ENCODE measurements at regions not wholly inside any gene's neighbourhood (a gene's known extent, or its start where the extent isn't known, plus 50 kb on each side); places are given as distances from the start of the nearest gene placed in this dataset.

DNA sequence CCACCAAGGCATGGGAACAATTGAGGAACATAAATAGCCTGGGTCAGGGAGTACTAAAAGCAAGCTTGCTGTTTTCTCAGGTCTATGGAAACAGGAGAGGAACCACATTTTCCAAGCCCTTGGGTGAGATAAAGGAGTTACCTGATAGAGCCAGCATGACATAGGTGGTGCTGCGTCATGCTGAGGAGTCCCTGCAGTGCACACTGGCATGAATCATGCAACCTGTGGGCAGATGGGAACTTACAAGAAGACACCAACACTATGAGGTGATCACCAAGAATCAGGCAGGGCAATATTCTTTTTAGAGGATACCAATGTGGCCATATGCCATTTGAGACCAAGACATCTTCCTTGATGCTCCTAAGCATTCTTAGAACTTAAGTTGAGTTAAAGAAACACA, 531.8 kb downstream of the ZEB2 start:
- no peak overlapping the region for H3K27ac Mint-ChIP-seq
- no peaks in the 10 kb centered on the region for H3K4me1 Mint-ChIP-seq
- H3K4me3 Mint-ChIP-seq: no peak overlapping the region
- peaks cover 21% of the 10 kb centered on the region for H3K36me3 Mint-ChIP-seq
- H3K27me3 Mint-ChIP-seq (ENCODE audit: low read depth): no peaks in the 10 kb centered on the region
- no peak for DNase-seq (ENCODE audit: low spot score in 2 of 2, unreplicated experiment in 2 of 2)
- peaks cover 35% of the 10 kb centered on the region for H3K9me3 Mint-ChIP-seq
- no peak for TF ChIP-seq CTCF (IDR thresholded peaks at IDR 0.05; ENCODE audit: unreplicated experiment)

DNA sequence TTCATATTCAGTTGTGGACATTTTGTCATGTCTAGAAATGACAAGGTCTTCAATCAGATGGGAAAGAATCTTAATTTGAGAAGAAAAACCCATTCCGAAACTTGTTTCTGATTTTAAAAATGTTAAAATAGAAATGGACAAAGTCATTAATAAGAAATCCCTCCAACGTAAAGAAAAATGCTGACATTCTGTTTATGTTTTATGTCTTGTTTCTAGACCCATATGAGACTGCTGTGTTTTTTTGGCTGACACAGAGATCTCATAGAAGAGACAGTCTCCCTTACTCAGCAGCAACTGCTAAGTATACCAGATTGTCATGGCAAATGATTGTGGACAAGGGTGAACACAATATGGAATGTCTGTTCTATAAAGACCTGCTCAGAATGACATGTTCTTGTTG, 538.5 kb downstream of the ZEB2 start:
- Mint-ChIP-seq H3K27me3 (ENCODE audit: low read depth) (no peaks in the 10 kb centered on the region), H3K4me3 (no peak overlapping the region), H3K27ac (no peak overlapping the region), H3K36me3 (peaks cover 3% of the 10 kb centered on the region), H3K4me1 (no peaks in the 10 kb centered on the region), H3K9me3 (peaks cover 11% of the 10 kb centered on the region)
- no peak for TF ChIP-seq CTCF (IDR thresholded peaks at IDR 0.05; ENCODE audit: unreplicated experiment)
- DNase-seq (ENCODE audit: low spot score in 2 of 2, unreplicated experiment in 2 of 2): no peak

DNA sequence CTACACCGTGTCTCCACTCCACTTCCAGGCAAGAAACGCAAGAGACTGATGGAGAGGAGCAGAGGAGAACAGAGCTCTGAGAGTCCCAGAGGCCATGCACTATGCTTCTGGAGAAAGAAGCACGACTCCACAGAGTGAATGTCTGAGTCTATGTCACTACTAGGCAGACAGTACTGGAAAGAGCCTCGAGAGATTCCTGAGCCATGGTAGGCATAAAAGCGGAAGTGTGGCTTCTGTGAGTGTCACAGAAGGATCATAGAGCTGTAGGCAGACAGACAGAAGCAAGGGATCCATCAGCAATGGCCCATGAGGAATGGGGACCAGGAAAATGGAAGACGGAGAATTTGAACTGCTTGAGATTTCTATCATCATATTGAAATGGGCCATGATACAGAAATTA, 542.6 kb downstream of the ZEB2 start:
- Mint-ChIP-seq H3K27ac (no peak overlapping the region), H3K27me3 (ENCODE audit: low read depth) (no peaks in the 10 kb centered on the region), H3K9me3 (no peaks in the 10 kb centered on the region), H3K36me3 (peaks cover 2% of the 10 kb centered on the region), H3K4me3 (no peak overlapping the region), H3K4me1 (no peaks in the 10 kb centered on the region)
- DNase-seq (ENCODE audit: low spot score in 2 of 2, unreplicated experiment in 2 of 2): no peak
- TF ChIP-seq CTCF (IDR thresholded peaks at IDR 0.05; ENCODE audit: unreplicated experiment): no peak

GRCh38 chr2:143975216-143975615, 544.7 kb downstream of the ZEB2 start:
- Mint-ChIP-seq H3K27ac (no peak overlapping the region), H3K4me1 (no peaks in the 10 kb centered on the region), H3K36me3 (peaks cover 2% of the 10 kb centered on the region), H3K9me3 (no peaks in the 10 kb centered on the region), H3K4me3 (no peak overlapping the region), H3K27me3 (ENCODE audit: low read depth) (no peaks in the 10 kb centered on the region)
- DNase-seq (ENCODE audit: low spot score in 2 of 2, unreplicated experiment in 2 of 2): no peak
- no peak for TF ChIP-seq CTCF (IDR thresholded peaks at IDR 0.05; ENCODE audit: unreplicated experiment)

DNA sequence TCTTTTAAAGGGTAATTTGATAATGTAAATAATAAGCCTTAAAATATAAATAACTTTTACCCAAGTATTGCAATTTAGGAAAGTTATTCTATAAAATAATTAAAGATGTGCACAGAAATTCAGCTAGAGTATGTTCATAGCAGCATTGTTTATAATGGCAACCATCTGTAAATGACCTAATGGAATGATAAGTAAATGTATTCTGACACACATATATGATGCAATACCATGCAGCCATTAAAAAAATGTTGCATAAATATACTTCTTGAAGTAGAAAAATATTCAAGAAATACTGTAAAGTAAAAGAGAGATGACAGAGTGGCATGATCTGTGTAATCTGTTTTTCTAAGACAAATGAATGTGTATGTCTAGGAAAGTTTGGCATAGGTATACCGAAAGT, 545.7 kb downstream of the ZEB2 start:
- Mint-ChIP-seq H3K27ac (no peak overlapping the region), H3K4me3 (no peak overlapping the region), H3K36me3 (peaks cover 2% of the 10 kb centered on the region), H3K27me3 (ENCODE audit: low read depth) (no peaks in the 10 kb centered on the region), H3K9me3 (no peaks in the 10 kb centered on the region), H3K4me1 (no peaks in the 10 kb centered on the region)
- DNase-seq (ENCODE audit: low spot score in 2 of 2, unreplicated experiment in 2 of 2): no peak
- no peak for TF ChIP-seq CTCF (IDR thresholded peaks at IDR 0.05; ENCODE audit: unreplicated experiment)

- TF ChIP-seq CTCF (IDR thresholded peaks at IDR 0.05; ENCODE audit: unreplicated experiment): no peak
- no peaks in the 10 kb centered on the region for H3K27me3 Mint-ChIP-seq (ENCODE audit: low read depth)
- H3K4me1 Mint-ChIP-seq: no peaks in the 10 kb centered on the region
- no peak overlapping the region for H3K27ac Mint-ChIP-seq
- no peak for DNase-seq (ENCODE audit: low spot score in 2 of 2, unreplicated experiment in 2 of 2)
- peaks cover 2% of the 10 kb centered on the region for H3K36me3 Mint-ChIP-seq
- H3K4me3 Mint-ChIP-seq: no peak overlapping the region
- H3K9me3 Mint-ChIP-seq: no peaks in the 10 kb centered on the region
Measured at GRCh38 chr2:143968860-143969259, 551.1 kb downstream of the ZEB2 start.
